ENCODE measurements at regions not wholly inside any gene's neighbourhood (a gene's known extent, or its start where the extent isn't known, plus 50 kb on each side); places are given as distances from the start of the nearest gene placed in this dataset.

- TF ChIP-seq POLR2A (IDR thresholded peaks at IDR 0.05): no peak
- no peak for TF ChIP-seq POLR2AphosphoS5 (IDR thresholded peaks at IDR 0.05)
- TF ChIP-seq CTCF (IDR thresholded peaks at IDR 0.05): no peak
- no peak for TF ChIP-seq EP300 (IDR thresholded peaks at IDR 0.05)
- Histone ChIP-seq H3K4me3 (no peak overlapping the region), H3K36me3 (no peaks in the 10 kb centered on the region), H3K4me1 (no peaks in the 10 kb centered on the region), H3K9me3 (no peaks in the 10 kb centered on the region), H3K27me3 (no peaks in the 10 kb centered on the region), H3K27ac (no peak overlapping the region)
- WGBS: 64% methylated on average over 4 of the region's 4 CpGs
- DNase-seq (ENCODE audit: low spot score in 2 of 2): no peak
These were observed 130.6 kb downstream of the MTNR1A start for GRCh38 chr4:186424745-186425144.

- no peaks in the 10 kb centered on the region for H3K36me3 ChIP-seq
- no peak for DNase-seq (ENCODE audit: low spot score in 2 of 2)
- H3K27ac ChIP-seq: no peak overlapping the region
- no peak overlapping the region for H3K4me3 ChIP-seq
- no peak for TF ChIP-seq CTCF (IDR thresholded peaks at IDR 0.05)
- no peak for TF ChIP-seq EP300 (IDR thresholded peaks at IDR 0.05)
- 81% methylated on average over 2 of the region's 2 CpGs for WGBS
- no peaks in the 10 kb centered on the region for H3K9me3 ChIP-seq
- no peaks in the 10 kb centered on the region for H3K4me1 ChIP-seq
- no peaks in the 10 kb centered on the region for H3K27me3 ChIP-seq
These were observed 133.1 kb downstream of the MTNR1A start for GRCh38 chr4:186422296-186422695.

GRCh38 chr4:186416451-186417060 lies 138.8 kb downstream of the MTNR1A start:
- no peaks in the 10 kb centered on the region for H3K4me1 ChIP-seq
- H3K27ac ChIP-seq: no peak overlapping the region
- no peaks in the 10 kb centered on the region for H3K36me3 ChIP-seq
- no peak overlapping the region for H3K4me3 ChIP-seq
- WGBS: 63% methylated on average over 5 of the region's 5 CpGs
- no peak for DNase-seq (ENCODE audit: low spot score in 2 of 2)
- TF ChIP-seq EP300 (IDR thresholded peaks at IDR 0.05): no peak
- TF ChIP-seq POLR2AphosphoS5 (IDR thresholded peaks at IDR 0.05): no peak
- TF ChIP-seq CTCF (IDR thresholded peaks at IDR 0.05): no peak
- TF ChIP-seq POLR2A (IDR thresholded peaks at IDR 0.05): no peak
- peaks cover 10% of the 10 kb centered on the region for H3K27me3 ChIP-seq
- H3K9me3 ChIP-seq: no peaks in the 10 kb centered on the region

GRCh38 chr4:186414390-186414789 lies 141.0 kb downstream of the MTNR1A start:
- no peak overlapping the region for H3K4me3 ChIP-seq
- H3K27me3 ChIP-seq: peaks cover 10% of the 10 kb centered on the region
- H3K9me3 ChIP-seq: no peaks in the 10 kb centered on the region
- 91% methylated on average over 1 of the region's 1 CpG for WGBS
- no peaks in the 10 kb centered on the region for H3K4me1 ChIP-seq
- no peak overlapping the region for H3K27ac ChIP-seq
- no peak for TF ChIP-seq POLR2A (IDR thresholded peaks at IDR 0.05)
- no peak for TF ChIP-seq CTCF (IDR thresholded peaks at IDR 0.05)
- TF ChIP-seq POLR2AphosphoS5 (IDR thresholded peaks at IDR 0.05): no peak
- no peak for TF ChIP-seq EP300 (IDR thresholded peaks at IDR 0.05)
- no peak for DNase-seq (ENCODE audit: low spot score in 2 of 2)
- no peaks in the 10 kb centered on the region for H3K36me3 ChIP-seq

GRCh38 chr4:186405957-186406356 lies 140.0 kb downstream of the F11 start:
- H3K4me1 ChIP-seq: no peaks in the 10 kb centered on the region
- H3K27ac ChIP-seq: no peak overlapping the region
- no peak overlapping the region for H3K4me3 ChIP-seq
- WGBS: 93% methylated on average over 12 of the region's 12 CpGs
- H3K36me3 ChIP-seq: no peaks in the 10 kb centered on the region
- DNase-seq (ENCODE audit: low spot score in 2 of 2): no peak
- no peaks in the 10 kb centered on the region for H3K27me3 ChIP-seq
- TF ChIP-seq EP300 (IDR thresholded peaks at IDR 0.05): no peak
- no peak for TF ChIP-seq POLR2A (IDR thresholded peaks at IDR 0.05)
- no peak for TF ChIP-seq POLR2AphosphoS5 (IDR thresholded peaks at IDR 0.05)
- TF ChIP-seq CTCF (IDR thresholded peaks at IDR 0.05): no peak
- no peaks in the 10 kb centered on the region for H3K9me3 ChIP-seq

Data from suprapubic skin (tissue), 4 donors.